GM21367 (cell line): ENCODE measurements at regions not wholly inside any gene's neighbourhood (a gene's known extent, or its start where the extent isn't known, plus 50 kb on each side); places are given as distances from the start of the nearest gene placed in this dataset.

Experiments used
- ATAC-seq: cut with Tn5 transposase; IDR thresholded peaks from one replicate; pipeline ENCODE4 v1.9.1; 2021; ENCODE audit not compliant: unreplicated experiment

DNA sequence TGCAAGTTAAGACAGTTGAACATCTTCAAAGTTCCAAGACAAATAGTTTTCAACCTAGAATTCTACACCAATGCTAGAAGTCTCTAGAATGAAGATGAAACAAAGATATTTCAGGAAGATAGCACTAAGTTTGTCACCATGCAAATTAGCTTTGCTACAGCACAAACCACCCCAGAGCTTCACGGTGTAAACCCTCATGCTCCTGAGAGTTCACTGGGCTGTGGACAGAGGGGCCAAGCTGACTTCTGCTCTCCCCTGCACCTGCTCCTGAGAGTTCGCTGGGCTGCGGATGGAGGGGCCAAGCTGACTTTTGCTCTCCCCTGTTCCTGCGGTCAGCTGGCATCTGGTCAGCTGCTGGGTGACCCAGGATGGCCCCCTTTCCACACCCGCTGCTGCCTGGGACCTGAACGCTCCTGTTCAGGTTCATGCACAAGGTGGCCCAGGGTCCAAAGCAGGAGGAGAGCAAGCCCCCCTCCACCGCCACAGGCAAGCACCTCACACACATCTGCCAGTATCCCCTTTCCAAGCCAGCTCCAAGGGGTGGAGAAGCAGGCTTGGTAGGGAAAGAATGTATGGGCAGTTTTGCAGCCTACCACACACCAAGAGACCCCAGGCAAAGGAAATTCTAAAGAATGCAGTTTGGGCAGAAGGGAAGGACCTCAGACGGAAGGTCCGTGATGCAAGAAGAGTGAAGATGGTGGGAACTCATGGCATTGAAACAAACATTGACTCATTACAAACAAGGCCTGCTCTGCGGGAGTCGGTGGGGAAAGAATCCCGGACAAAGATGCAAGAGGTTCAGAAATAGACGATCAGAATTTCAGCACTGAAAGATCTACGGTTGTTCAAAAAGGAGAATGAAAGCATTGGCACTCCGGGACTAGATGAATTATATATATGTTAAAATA lies 137.8 kb upstream of the PPP2R2D start:
- ATAC-seq = no peak

DNA sequence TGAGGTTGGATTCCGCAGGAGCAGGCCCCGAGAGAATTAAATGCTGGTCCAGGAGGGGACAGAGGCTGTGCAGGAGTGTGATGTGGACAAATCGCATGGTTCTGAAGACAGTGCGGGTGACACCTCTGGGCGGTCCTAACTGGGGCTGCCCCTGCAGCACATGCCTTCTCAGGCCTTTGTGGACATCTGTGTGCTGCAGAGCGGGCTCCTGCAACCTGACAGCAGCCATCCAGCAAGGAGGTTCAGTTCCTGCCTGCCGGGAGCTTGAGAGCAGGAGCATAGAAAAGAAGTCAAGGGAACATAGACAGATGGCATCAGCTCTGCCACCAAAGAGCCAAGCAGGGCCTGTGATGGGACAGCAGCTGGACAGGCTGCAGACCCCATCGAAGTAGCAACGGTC lies 135.9 kb upstream of the PPP2R2D start:
- ATAC-seq = no peak

DNA sequence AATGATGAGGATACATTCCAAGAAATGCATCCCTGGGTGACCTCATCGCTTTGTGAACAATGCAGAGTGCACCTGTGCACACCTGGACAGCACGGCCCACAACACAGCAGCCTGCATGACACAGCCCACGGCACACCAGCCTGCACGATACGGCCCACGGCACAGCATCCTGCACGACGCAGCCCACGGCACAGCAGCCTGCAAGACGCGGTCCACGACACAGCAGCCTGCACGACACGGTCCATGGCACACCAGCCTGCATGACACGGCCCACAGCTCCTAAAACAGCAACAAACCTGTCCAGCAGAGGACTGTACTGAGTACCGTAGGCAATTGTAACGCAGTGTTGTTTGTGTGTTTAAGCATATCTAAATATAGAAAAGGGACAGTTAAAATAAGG lies 134.7 kb upstream of the PPP2R2D start:
- ATAC-seq = no peak

DNA sequence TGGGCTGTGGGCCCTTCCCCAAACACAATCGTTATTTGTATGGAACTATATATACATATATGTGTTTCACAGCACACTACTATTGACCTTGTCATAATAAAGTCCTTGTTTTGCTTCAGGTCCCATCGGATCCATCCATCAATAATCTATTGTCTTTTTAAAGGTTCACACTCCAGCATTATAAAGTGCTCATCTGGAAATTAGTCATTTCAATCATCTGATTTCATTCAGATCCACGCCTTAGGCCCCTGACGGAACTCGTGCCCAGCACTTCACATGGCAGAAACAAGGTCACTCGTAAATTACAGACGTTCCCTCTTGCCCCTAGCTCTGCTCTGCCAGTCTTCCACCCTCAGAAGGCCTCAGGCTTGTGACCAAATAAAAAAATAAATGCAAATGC lies 133.1 kb upstream of the PPP2R2D start:
- no peak for ATAC-seq

DNA sequence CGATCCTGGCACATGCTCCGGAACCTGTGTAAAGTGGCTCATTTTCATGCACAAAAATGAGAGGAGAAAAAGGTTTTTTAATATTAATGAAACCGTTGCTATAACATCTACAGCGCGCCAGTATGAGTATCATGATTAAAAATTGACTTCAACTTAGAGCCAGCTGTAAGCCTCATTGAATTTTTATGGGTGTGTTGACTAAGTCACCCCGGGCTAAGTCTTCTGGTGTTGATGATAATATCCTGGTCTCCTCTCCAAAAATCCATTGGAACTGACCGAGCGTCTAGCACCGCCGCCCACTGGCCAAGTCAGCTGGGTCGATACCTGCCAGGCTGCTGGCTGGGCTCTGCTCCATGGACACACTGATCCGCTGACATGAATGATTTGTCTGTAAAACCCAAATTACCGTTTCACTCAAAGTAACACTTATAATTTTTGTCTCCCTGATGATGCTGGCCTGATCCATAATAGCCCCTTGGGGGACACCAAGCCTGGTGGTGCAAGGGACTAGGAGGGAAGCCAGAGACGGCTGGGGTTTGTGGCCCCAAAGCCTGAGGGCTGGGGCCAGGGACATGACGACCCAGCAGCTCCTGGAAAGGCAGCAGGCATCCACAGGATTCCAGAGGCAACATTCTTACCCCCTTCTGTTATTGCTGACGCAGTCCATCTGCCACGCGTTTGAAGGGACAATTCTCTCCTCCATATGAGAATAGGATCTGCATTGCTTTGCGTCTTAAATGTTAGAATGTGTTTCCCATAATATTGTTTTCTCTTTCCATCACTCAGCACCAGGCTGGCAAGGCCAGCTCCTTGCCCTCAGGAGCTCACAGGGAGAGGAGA lies 131.0 kb upstream of the PPP2R2D start:
- ATAC-seq = no peak

DNA sequence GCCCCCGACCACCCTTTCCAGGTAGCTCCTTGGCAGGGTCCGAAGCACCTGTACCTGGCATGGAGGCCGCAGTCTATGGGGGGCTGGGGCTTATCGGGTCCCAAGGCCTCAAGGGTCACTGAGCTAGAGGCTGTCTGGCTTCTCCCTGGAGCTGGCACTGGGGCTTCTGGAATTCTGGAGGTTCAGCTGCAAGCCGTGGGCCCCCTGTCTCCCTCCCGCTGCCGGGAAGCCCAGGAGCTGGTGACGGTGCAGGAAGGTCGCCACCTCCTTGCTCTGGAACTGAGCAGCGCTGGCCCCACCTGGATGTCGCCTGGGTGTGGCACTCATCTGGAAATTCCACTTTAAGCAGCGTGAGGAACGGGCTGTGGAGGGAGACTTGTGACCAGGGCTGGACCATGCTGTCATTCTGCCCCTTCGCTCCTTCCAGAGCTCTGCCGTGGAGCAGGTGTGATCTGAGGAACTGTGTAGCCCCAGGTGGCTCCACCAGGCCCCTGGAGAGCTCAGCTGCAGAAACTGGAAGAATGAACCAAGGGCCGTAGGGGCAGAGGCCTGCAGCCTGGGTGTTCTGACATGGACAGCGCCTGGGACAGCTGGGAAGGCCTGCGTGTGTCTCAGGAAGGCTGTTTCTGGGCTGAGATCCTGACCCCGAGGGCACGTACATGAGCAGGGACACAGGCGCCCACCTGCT lies 129.7 kb upstream of the PPP2R2D start:
- no peak for ATAC-seq

DNA sequence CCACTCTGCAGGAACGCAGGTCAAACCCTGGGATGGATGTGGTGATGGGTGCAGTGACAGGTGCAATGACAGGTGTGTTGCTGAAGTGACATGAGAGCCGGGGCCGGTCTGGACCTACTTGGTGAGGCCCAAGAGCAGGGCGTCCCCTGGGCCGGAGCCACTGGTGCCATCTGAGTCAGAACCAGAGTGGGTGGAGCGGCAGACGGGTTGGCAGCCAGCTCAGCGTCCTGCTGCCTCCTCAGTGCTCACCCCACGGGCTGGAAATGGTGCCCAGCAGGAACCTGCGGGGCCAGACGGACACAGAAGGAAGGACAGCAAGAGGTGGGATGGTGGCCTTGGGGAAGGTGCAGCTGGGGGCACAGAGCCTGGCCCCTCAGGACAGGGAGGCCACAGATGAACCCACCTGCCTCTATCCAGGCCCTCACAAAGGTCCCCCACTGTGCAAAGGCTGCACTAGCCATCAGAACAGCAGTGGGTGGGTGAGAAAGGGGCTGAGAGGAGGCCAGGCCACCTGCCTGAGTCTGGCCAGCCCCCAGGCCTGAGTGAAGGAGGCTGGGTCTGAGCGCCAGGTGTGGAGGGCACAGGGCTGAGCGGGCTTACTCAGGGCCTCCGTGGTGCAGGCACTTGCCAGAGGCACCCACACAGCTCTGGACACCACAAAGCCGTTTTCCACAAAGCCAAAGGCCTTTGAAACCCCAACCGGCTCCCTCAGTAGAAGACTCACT lies 129.0 kb upstream of the PPP2R2D start:
- ATAC-seq = no peak

DNA sequence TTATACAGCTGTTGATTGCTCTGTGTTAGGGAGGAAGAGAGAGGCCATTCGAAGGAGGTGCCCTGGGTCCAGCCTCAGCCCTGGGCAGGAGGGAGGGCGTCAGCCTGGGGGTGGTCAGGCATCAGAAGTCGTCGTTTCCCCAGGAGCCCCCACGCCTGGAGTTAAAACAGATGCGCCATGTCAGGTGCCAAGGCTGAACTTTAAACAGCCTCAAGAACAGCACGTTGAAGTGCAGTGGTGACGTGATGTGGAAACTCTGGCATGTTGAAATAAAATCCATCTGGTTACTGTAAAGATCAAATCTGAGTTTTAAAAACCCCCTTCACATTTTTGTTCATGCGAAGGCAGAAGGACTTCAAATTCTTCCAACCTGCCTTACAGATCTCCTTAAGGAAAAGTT lies 128.4 kb upstream of the PPP2R2D start:
- no peak for ATAC-seq

DNA sequence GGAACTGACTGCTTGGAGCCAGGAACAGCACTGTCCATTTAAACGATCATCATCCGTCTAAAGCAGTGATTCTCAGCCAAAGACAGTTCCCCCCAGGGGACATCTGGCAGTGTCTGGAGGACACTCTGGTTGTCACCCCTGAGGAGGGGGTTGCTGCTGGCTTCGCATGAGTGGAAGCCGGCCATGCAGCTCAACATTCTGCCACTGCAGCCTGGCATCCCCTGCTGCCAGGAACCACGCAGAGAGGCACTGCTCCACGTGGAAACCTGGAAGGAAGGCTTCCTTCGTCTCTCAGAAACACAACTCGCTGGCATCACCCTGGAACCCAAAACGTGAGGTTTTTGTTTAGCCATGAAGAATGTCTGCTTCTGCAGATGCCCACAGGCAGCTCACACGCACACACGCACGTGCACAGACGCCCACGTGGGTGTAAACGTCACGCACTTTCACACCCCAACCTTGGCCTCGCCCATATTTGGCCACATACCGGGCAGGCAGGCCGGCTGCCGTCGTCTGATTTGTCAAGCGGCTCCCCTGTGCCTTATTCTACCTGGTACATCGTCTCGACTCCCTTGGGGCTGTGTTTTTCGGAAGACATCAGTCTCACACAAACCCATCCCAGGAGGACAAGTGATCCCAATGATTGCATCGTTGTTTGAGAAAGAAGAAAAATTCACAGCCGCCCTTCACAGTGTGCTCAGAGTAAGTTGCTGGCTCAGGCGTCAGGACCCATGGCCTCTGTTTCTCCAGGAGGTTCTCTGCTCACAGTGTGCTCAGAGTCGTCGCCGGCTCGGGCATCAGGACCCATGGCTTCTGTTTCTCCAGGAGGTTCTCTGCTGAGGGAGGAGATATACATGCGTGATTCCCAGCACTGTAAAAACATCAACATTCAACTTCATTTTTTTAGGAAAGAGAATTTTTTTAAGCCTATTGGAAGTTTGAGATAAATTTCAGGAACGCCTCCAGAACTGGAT lies 127.2 kb upstream of the PPP2R2D start:
- no peak for ATAC-seq

DNA sequence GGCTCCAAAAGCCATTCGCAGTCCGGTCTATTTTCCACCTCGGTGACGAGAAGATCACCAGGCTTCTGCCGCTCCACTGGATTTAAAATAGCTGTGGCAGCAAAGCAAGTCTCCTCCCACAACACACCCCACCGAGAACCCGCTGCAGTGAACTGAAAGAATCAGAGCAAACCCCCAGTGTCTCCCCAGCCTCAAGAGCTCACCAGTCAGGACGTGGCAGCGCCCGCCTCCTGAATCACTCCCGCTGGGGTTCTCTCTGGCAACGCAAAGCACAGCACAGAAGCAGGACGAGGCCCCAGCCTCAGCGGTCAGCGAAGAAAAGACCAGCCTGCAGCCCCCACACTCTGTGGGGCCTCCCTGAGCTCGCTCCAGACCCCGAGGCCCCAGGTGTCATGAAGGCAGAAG lies 126.1 kb upstream of the PPP2R2D start:
- ATAC-seq = no peak

DNA sequence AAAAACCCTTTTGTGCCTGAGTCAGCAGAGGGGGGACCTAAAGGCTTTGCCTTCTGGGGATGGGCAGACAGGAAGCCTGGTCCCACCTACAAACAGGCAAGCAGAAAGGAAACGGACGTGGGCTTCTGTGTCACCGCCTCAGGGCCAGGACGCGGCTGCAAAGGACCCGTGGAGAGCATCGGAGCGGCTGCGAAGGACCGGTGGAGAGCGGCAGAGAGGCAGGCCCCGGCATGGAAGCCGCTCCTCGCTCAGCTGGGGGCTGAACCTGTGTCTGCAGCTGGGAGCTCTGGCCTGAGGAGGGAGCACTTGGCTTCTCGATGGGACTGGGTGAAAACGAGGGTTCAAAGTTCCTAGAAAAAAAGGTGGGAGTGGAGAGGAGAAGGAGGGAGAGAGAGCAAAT lies 125.4 kb upstream of the PPP2R2D start:
- no peak for ATAC-seq

DNA sequence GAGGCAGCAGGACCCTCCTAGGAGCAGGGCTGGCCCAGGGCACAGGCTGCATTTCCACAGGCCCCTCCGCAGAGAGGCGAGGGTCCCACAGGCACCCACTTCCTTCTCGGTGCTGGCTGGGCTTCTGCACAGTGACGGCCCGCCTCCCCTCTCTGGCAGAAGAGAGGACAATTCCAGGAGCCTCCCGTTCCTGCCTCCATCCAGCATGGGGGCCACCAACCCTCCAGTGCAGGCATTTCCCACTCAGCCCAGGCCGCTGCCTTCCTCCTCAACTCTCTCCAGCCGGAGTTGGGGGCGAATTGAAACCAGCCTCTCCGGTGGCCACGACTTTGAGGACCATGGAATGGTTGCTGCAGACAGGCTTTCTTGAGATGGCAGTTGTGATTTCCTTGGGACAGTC lies 125.0 kb upstream of the PPP2R2D start:
- no peak for ATAC-seq

DNA sequence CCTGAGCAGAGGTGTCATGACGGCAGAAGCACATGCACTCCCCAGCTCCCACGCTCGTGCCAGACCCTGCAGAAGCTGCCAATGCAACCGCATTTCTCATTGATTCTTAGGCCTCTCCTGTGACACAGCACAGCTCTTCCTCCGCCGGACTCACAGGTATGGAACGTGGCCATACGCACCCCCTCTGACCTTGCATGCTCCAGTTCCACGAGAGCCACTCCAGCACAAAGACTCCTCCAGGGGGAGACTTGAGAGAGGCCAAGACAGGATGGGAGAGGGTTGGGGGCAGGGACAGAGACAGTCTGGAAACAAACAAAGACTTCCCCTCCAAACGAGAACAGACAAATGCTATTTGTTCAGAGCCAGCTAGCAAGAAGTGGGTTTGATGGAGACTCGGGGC lies 124.3 kb upstream of the PPP2R2D start:
- no peak for ATAC-seq

DNA sequence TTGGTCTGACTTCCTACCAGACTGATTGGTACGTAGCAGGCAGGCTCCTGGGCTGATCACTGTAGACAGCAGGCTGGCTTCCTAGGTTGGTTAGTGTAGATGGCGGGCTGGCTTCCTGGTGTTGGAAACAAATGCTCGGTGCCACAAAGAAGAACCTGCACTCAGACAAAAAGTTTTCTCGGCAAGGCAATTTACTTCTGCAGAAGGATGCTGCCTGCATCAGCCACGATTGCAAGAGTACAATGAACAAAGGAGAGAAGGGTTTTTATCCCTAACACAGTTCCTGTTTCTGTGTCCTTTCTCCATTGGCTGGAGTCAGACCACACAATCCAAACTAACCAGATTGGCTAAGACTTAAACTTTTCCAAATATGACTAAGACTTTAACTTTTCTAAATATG lies 123.6 kb upstream of the PPP2R2D start:
- ATAC-seq = no peak

DNA sequence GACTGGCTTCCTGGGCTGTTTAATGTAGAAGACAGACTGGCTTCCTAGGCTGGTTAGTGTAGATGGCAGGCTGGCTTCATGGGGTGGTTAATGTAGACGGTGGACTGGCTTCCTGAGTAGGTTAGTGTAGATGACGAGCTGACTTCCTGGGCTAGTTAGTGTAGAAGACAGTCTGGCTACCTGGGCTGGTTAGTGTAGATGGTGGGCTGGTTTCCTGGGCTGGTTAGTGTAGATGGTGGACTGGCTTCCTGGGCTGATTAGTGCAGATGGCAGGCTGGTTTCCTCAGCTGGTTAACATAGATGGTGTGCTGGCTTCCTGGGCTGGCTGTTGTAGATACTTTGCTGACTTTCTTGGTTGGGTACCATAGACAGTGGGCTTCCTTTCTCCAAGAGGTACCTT lies 122.9 kb upstream of the PPP2R2D start:
- no peak for ATAC-seq

DNA sequence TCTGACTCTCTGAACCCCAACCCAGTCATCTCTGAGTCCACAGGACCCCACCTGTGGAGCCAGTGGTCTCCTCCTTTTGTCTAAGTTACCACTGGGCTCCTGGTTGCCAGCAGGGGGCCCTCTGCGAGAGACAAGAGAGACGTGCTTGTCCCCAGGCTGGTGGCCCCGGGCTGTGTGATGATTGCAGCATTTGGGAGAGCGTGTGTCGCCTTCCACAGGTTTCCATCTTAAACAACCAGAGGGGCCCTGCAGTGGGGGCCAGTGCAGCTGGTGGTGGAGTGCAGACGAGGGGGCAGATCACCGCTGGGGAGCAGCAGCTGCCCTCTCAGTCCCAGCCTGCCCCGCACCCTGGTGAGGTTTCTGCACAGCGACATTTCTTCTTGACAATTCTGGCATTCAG lies 122.4 kb upstream of the PPP2R2D start:
- ATAC-seq = no peak

DNA sequence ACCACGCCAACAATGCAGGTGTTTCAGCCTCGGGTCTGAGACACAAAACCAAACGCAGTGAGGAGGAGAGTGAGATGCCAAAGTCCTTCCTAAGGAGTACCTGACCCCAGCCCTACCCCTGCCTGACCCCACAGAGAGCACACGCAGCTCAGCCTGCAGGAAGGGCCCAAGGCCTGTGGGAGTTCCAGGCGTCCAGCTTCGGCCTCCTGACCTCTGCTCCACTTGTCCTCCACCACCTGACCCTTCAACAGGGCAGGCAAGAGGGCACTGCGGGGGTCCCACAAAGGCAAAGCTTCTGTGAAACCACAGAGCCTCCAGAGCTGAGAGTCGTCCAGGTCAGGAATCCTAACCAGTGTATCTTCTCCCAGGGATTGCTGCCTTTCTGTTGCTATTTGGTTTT lies 122.0 kb upstream of the PPP2R2D start:
- no peak for ATAC-seq

DNA sequence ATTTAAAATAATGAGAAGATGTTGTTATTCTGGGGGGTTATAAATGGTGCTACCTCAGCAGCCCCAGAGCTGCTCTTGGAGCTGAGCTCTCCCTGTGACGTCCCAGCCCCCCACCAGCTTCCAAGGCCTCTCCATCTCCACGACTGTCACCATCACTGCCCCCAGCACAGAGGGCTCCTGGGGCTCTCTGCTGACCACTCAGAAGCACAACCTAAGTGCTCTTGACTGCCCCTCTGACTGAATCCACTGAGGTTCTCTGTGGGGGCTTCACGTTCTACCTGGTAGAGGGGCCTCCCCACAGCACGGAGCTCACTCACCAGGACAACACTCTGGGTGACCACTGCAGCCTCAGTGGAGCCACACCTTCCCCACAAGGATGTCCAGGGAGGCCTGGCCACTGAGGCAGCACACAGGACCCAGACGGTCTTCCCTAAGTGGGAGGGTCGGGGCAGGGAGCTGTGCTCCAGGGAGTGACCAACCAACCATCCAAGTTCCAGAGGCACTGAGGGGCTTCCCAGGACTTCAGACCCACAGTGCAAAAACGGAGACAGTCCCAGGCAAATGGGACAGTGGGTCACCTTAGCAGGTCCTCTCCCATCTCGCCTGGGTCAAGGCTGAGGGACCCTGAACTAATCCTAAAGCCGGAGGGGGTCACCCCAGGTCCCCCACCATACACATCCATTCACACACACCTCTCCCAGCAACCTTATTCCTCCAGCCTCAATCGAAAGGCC lies 121.0 kb upstream of the PPP2R2D start:
- ATAC-seq = no peak

DNA sequence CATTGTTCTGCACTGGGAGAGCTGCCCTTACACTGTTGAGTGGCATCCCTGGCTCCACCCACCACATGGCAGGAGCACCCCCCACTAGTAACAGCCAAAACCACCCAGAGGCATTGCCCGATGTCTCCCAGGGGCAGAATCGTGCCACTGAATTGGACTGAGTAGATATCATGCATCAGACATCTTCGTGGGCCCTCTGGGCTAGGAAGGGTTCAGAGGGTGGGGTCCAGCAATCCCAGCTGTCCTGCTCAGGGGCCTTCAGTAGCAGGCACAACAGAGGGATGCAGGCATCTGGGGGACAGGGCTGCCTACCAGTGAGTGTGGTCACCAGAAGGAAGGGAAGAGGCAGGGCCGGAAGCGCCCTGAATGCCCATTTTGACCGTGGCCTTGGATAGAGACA lies 119.7 kb upstream of the PPP2R2D start:
- no peak for ATAC-seq
